Stimulated activated CD4-positive, alpha-beta T cell treated with anti-CD3 and anti-CD28 coated beads, TNF-alpha, amount 100 ng/mL, for 4 hours (primary cell): ENCODE measurements at regions not wholly inside any gene's neighbourhood (a gene's known extent, or its start where the extent isn't known, plus 50 kb on each side); places are given as distances from the start of the nearest gene placed in this dataset.

Experiments used
- DNase-seq, 3 experiments: peaks; one replicate each; pipeline ENCODE4 v3.0.0-alpha.2; 2020; ENCODE audit warnings: low read depth in 3 of 3

DNA sequence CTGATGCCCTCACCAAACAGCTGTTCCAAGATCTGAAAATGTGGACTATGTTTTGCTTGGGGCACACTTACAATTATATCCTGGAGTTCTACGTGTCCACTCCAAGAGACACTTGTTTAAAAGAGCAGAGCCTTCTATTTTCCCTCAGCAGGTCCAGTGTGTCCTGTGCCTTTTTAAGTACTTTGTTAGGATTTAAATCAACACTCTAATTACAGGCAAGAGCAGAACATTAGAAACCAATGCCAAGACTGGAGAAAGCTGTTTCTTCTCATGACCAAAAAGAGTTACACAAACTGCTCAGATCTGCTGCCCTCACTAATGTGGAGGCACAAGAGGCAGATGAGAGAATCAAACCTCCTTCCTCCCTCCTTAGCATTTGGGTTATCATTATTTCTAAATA, 452.9 kb downstream of the LMO4 start:
- DNase-seq: no peak

DNA sequence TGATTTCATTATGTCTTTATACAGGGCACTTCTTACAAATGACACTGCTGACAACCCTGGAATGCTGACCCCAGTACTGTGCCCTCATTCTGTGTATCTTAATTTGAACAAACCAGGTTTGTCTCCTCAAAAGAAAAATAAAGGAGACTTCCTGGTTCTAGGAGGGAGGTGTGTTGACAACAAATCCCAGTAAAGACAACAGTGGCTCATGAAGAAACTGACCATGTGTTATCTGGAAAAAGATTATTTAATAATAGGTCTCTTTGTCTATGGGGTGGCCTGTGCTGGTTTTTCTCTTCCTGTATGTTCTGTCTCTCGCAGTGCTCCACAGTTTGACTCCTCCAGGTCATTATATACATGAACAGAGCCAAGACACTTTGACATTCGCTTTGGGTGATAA, 454.6 kb downstream of the LMO4 start:
- DNase-seq: no peak

DNA sequence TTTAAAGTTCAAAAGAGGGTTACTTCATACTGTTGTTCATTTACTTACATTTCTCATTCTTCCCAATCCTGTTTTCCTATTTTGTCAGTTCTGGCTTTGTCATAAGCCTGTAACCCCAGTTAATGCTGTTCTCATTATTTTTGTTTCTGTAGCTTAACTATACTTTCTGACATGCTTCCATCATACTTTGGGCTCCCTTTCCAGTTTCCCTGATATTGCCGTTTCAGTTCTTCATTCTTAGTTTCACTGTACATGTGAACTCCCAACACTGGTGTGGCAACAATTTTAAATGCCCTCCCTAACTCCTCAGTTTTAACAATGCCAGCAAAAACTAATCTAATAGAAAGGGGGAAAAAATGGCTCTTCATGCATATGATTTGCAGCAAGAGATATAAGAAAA, 456.7 kb downstream of the LMO4 start:
- DNase-seq: no peak

DNA sequence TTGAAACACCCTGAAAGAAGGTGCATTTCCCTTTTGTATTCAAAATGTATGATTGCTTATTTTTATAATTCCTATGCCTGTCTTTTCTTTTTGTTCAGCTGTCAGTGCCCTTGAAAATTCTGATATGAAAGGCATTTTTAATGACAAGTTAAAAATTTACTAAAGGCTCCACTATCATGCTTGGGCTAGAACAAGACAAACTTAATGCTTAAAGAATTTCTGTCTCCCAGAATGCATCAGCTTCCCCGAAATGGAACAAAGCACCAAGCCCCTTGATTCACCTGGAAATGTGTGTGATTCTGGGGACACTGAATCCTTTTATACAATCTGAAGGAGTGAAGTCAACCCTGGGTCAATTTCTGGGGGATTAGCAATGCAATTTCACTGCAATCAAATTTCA, 457.5 kb downstream of the LMO4 start:
- DNase-seq: no peak

DNA sequence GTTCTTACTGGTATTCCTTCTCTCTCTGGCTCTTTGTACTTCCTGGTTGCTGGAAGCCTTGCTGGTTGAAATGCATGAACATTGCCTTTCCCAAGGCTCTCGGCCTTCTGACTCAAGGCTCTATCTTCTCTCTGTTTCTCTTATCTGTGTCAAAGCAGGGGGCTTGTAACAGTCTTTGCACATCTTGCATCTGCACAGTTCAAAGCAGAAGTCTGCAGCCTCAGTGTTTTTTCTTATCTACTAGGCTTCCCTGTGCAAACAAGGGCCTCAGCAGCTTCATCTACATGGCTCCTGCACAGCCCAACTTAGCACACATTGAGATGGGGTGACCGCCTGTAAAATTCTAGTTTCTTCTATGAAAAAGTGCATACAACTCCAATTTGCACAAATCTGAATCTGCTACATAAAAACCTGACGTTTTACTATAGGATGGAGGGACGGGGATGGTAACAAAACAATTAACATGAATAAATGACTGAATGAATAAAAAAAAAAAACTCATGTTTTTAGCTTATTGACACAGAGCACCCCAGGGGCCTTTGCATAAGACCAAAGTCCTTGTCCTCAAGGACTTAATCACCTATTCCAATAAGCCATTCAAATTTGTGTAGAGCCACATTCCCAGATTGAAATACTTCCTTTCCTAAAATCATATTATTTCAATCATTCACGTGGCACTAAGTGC, 458.3 kb downstream of the LMO4 start:
- DNase-seq: no peak

DNA sequence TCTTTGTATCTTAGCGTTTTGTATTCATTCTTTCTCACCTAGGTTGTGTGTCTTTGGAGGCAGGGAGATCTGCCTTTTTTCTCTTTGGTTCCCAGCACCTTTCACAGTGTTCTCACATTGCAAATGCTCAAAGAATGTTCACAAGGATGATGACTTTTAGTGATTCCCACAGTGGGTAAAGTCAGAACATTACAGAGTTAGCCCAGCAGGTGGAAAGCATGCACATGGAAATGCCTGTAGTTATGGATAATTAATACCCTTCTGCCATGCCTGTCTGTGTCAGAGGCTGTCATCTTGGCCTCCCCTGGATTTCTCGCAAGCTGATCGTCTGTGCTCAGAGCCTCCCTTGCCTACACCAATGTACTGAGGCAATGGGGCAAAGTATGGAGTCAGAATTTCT, 458.9 kb downstream of the LMO4 start:
- no peak for DNase-seq

DNA sequence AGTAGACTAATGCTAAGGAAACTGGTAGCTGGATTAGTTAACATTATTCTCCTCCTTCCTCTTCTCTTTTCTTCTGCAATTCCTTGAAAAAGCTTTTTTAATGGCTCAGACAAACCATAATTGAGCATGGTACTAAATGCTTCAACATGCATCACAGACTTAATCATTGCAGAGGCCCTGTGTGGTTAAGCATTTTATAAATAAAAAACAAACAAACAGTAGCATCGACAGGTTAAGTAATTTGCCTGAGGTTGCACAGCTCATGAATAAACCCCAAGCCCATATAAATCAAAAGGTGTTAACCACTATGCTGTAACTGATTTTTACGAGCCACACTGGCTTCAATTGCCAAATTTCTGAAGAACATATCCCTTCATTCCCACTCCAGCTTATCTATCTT, 462.1 kb downstream of the LMO4 start:
- DNase-seq: no peak

DNA sequence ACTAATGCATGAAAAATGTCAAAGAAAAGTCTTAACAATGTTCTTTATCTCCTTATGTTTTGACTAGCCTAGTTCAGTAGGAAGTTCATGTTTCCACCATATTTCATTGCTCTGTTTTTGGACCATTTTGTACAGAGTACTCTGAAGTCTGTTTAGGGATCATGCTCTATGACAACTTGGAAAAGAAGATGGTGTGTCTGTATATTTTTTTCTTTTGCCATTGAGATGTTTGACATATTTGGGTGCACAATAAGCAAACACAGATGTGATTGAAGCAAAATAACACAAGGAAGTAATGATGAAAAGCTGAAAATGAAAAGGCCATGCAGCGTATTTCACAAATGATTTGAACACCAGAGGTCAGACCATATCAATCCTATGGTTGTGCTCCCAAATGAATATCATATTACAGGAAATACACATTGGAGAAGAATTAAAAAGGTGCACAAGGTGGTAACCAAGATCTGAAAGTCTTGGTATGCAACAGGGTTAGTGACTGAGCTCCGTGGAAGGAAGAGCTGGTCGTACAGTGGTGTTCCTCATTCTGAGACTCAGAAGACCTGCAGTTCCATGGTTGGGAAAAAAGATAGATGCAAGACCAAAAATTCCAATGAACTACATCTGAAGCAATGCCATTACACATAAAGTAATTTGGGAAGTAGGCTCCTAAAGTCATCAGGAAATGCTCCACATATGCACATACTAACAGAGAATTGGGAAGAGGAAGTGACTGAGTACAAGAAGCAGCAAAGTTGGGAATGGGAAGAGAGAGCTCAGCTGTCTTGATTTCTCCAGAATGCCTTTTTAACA, 463.5 kb downstream of the LMO4 start:
- no peak for DNase-seq

DNA sequence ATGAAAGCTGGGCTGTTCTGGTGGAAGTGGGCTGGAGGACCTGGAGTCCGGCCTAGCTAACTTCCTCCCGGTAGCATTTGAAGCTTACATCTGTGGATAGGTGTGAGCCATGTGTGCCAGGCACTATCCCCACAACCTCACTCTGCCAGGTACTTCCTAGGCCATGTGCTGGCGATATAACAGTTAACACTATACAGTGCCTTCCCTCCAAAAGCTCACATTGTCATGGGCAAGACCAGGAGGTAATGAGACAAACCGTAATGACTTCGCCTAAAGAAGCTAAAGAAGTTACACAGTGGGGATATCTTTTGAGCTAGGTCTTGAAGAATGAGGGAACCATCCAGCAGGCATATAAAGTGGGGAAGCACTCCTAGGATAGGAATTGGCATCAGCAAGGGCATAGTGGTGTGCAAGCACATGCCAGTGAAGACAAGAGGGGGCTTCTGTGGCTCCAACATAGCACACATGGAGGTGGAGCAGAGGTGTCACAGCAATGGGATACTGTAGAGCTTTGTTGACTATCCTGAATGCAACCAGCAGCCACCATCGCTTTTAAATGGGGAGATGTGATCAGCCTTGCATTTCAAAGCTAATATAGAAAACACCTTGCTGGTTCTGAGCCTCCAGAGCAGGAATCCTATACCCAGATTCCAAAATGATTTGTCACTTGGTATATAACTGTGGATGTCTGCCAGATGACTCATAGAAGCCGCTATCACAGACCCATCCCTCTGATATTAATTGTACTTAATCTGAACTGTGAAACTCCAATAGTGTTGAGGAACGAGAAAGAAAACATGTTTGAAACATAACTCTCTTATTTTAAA, 466.3 kb downstream of the LMO4 start:
- no peak for DNase-seq

DNA sequence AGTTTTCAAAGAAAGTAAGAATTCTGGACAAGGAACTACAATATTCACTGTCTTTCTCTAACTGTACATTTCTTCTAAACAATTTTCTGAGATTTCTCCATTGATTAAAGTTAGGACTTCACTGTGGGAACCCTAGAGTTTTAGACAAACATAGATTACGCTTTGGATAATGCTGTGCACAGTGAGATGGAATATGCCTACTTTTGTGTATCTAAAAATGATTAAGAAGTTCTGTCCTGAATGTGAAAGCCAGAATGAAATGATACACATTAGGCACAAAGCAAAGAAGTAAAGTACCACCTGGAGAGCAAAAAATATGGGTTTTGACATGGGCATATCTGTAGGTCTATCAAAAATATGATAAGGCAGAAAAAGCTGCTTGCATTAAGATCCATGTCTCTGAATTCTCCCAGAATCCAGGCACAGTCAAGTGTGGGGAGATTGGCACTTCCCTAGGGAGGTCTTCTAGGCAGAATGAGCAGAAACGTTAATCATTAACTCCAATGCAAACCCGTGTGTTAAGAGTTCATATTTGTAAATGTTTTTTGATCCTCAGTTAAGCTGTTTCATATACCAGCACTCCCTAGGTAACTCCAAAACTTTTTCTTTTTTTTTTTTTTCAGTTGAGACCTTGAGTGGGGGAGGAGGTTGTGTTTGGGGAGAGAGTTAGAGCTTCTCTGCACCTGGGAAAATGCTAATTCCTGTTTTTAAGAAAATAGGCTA, 467.1 kb downstream of the LMO4 start:
- no peak for DNase-seq

DNA sequence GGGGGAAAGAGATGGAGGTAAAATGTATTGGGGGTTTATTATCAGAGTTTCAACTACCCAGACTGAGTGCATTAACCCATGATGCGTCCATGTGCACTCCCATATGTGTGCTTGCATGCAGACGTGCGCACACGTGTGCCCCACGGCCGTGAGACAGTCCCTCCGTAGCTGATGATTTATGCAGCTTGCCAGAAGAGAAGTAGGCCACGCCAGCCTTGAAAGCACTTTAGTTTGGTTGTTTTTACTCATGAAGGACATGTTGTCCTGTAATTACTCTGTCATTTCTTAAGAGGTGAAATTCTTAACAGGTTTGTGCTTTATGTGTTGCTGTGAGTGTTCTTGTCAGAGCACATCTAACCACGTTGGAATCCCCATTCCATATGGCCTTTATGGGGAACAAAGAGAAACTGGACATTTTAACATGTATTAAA, 467.8 kb downstream of the LMO4 start:
- DNase-seq: no peak

DNA sequence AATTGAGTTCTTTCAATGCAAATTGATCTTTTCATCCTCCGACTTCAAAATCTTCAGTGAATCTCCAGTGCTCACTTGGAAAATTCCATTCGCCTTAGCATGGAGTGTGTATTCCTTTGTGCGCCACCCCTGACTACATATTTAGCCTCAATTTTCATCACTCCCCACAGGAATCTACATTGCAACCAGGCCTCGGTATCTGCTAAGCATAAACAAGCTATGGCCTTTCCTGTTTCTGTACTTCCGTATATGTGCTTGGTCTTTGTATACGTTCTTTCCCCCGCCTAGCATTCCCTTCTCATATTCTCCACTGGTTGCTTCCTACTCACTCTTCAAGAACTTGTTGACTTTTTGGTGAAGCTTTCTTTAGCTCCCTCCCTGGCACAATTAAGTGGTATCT, 470.8 kb downstream of the LMO4 start:
- DNase-seq: no peak

DNA sequence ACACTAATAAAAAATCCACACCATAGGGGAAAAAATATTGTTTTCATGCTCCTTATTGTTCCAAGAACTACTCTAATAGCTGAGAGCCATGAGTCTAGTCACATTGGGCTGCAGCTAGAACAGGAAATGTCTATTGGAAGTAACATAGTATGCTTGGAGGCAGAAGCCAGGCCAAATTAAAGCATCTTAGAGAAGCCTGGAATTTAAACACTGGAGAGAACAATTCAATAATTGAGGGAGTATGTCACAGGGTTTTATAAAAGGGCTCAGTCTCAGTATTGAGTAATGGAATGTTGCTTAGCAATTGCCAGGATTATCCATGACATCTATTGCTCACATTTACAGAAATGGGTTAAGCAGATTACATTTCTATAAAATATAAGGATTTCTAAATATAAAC, 471.3 kb downstream of the LMO4 start:
- no peak for DNase-seq

DNA sequence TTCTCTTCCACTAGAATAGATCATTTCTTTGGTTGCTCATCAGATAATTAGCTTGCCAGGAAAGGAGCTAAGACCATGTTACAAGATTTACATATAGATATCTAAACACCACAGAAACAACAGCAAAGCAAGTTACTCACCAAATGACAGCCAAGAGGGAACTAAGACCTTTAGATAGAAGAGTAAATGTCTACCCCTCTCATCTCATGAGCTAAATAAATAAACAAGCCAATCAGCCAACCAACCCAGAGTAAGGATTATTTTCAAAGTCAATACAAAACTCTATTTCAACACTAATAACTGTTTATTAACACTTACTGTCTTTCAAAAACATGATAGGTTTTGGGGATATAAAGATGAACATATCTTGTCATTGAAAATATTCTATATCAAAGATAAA, 474.7 kb downstream of the LMO4 start:
- no peak for DNase-seq

DNA sequence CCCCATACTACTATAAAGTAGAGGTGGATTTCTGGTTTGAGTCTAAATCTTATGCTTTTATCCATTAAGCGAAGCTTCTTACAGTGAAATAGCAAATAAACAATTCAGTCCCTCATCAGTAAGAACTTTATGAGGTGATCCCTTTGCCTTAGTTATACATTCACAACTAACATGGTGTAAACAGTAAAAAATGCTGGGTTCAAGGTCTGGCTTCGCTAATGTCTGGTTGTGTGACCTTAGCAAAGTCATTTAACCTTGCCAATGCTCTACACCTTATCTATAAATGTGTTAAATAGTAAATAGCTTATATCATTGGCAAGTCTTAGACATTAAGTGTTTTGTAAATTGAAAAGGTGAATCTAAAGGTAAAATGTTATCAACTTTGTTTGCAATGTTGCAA, 475.4 kb downstream of the LMO4 start:
- no peak for DNase-seq

DNA sequence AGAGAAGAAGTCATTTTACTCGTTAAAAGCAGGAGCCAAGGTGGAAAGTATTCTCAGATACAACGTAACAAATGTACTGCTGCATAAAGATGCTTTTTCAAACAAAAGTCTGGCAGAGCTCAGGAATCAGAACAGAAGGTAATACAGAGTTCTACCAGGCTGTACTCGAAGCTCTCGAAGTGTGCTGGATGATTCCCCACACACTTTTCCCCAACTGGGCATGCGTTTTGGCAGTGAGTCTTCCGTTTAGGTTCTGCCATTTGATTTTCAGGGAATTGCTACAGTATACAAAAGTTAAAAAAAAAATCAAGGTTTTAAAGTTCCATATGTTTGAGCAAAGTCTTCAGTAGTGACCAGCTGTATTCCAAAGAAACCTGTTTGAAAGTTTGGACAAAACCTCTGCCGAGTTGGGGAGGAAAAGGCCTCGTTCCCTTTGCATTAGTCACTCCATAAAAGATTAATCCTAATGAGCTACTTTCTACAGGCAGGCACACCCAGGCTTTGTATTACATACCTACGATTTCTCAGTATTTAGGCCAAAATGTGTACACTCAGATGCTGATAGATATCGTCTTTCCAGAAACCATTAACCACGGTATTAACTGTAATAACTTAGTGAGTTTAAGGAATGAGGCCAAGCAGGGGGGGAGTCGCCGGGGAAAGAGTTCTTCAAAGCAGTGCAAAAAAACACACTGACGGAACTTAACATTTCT, 477.1 kb downstream of the LMO4 start:
- DNase-seq: no peak

DNA sequence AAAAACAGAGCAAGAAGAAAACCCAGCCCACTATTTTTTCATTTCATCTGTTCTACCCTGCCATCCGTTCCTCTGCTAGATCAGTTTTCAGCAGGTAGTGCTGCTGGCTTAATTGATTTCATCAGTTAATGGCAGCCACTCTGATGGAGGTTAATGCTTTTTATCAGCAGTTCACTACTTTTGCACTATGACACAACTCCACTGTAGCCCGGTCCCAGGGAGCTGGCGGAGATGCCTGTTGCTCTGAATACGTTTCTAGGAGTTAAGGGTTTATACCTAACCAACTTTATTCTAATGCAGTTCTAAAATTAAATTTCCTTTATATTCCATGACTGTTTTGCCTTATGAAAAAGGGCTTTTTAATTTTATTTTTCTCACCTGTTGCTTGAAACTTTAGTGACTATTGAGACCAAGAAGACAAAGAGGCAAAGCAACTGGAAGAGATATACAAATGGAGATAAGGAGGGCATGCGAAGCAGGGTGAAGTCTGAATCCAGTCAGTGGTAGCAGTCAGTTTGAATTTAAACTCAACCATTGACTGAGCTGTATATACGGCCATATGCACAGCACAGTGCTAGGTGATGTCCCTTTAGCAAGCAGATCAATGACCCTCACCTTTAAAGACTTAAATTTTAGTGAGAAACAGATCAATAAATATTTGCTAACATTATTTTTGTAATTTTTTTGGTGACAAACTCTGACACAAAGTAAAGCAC, 477.9 kb downstream of the LMO4 start:
- no peak for DNase-seq

DNA sequence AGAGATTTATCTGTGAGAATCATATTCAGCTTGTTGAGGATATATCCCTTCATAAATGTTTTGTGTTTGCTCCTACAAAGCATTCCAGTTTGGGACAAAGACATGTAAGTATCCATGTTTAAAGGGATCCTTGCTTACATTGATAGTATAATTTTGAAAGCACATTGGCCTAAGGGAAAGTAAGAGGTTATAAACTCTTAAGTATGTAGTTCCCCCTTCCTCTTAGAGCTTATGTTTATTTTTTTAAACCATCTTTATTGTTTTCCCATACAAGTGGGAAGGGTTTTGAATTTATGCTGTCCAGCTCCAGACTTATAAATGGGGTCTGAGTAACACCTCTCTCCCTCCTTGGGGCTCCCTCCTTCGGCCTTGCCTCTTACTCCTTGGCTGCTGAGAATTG, 481.5 kb downstream of the LMO4 start:
- DNase-seq: no peak

DNA sequence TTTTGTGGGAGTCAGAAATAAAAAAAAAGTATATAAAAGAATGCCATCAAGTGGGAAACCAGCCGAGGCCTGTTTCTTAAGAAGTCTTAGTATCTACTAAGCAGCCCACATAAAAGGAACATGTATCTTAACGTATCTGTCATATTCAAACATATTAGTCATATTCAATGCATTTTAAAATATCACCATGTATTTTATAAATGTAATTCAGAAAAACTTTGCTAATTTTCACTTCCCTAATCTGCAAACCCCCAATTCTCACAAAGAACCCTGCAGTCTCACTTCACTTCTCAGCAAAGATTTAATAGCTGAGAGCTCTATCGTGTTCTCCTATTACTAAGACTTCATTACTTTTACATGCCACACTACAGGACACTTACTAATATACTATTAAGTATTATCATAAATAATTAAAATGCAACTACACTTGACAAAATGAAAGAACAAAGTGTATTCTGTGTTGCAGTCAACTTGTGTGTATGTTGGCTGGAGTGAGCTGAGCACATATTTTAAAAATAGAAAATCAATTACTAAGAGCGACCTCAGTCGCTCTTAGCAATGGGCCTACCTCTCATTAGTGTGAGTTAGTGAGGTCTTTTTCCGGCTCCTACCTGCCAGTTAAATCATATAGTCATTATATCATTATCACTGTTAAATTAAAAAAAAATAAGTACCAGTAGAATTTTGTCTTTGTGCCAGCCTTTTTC, 484.3 kb downstream of the LMO4 start:
- DNase-seq: no peak

DNA sequence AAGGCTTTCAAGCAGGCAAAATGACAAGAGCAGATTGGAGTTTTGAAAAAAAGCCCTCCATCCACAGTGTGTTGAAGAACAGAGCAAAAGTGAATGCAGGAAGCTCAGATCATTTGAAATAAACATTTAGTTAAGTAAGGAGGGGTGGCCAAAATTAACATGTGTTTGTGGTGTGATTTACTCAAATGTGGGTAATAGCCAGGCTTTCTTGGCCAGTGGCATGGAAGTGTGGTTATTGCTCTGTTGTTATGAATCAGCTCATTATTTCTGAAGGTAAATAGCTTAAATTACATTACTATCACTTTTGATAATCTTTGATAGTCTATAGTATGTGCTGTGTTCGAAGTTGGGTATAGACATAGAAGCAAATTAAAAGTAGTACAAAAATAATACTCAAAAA, 485.9 kb downstream of the LMO4 start:
- no peak for DNase-seq
